HG03378 (cell line): ENCODE measurements at regions not wholly inside any gene's neighbourhood (a gene's known extent, or its start where the extent isn't known, plus 50 kb on each side); places are given as distances from the start of the nearest gene placed in this dataset.
"Not testable (repeated sequence)": the region's sequence is repeated elsewhere in the genome, so short reads cannot be mapped to it uniquely, and the experiment has no call there.

Experiments used
- ATAC-seq: cut with Tn5 transposase; IDR thresholded peaks from one replicate; pipeline ENCODE4 v1.9.1; 2021; ENCODE audit warnings: mild to moderate bottlenecking, moderate library complexity; ENCODE audit not compliant: unreplicated experiment

DNA sequence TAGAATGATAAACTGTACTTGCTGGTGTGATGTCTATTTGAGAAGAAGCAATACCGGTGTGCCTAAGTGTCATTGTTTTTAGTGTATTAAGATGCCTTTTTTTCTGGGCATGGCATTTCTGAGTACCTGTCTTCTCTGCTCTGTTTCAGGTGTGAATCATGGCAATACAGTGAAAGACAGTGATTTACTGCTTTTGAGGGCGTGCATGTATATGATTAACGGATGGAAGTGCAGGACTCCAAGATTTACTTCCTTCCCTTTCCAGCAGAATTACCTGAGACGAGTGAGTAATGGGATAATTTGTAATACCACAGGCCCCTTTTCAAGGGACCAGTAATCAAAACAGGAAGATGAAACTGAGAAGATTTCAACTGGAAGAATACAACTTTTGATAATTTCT, 315.8 kb downstream of the SOX4 start:
- no peak for ATAC-seq

DNA sequence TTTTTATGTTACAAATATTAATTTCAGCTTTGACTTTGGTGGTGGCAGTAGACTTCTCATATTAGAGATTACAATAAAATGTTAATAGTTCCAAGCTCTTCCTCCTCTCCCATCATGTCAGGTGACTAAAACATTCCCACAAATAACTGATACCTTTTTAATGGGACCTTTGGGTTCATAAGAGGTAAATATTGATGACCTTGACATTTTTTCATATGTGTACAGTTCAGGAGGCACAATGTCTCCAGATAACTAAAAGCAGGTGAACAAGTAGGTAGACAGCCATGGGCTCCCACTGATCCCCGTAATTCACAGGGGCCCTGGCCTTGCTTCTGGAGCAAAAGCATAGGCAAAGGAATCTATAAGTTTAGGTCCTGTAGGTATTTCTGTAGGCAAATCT, 317.7 kb downstream of the SOX4 start:
- no peak for ATAC-seq

DNA sequence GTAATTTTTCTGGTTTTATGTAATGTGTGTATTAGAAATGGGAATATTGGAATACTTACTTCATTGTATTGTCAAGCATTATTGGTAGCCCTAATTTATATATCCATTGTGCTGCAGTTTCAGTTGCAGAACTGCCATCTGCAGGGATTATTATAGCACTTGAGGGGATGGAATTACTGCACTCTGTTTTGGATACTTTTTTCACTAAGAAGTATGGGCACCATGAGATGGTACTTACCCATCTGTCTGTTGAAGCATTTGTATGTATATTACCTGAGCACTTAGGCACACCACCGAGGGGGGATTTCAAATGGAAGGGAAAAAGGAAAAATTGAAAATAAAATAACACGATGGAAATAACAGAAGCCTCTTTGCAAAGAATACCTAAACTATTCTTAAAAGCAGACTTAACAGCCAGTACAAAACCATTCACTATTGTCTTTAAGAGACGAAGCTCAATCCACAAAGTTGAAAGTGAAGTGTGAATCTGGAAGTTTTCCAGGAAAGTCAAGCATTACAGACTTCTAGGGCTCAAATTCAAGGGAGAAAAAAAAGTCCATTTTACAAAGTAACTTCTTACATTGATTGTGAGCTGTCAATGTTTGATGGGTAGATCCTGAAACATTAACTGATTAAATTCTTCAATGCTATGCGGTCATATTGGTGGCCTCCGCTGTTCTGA, 318.7 kb downstream of the SOX4 start:
- no peak for ATAC-seq

DNA sequence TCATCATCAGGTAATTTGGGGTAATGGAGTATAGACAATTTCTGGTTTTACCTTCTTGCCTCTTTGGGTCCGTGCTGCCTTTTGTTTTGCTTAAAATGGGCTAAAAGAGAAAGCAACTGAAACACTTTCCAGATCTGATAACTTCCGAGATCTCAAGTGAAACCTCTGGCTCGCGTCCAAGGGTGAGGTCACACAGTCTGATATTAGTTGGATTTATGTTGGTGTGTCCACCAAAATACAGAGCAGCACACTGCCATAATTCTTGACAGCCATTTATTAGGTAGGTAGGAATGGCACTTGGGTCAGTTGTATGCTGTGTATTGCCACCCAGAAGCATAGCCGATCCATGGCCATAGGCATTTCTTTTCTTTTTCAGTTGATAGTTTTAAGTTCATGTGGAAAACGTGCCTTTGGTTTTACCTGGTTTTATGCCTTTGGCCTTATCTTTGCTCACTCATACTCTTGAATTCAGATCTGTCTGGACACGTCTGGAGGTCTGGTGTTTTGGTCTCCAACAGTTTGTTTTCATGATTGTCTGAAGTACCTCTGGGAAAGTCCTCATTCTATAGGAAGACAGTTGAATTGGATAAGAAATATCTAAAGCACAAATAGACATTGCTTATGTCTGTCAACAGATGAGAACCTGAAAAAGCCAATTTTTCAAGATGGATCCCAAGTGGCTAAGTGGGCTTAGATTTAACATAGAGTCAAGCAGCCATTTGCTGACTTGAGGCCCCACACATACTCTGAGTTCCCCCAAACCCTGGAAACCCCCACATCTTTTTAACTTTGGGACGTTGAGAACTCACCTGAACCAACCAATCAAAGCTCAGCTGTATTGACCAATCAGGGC, 320.8 kb downstream of the SOX4 start:
- ATAC-seq: no peak

DNA sequence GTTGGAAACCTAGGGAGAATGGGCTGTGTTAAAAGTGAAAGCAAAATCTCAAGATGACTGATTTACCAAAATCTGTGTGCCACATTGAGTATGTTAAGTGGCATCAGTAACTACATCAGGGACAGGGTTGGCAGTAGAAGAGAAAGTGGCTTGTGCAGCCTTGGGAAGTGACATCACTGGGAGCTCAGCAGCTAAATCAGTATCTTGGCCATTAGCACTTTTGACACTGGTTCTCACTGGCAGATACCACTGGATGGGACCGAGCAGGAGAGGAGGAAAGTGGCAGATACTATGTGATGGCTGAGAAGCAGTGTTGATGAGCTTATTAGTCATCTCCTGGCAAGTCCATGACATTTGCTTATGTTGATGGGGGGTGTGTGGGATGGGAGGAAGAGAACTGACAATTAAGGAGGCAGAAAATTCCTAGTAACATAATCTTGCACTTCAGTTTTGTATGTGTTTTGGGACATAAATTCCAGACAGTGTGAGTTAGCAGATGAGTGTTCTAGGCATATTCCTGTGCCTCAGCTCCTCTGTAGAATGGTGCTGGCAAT, 322.2 kb downstream of the SOX4 start:
- ATAC-seq: no peak

DNA sequence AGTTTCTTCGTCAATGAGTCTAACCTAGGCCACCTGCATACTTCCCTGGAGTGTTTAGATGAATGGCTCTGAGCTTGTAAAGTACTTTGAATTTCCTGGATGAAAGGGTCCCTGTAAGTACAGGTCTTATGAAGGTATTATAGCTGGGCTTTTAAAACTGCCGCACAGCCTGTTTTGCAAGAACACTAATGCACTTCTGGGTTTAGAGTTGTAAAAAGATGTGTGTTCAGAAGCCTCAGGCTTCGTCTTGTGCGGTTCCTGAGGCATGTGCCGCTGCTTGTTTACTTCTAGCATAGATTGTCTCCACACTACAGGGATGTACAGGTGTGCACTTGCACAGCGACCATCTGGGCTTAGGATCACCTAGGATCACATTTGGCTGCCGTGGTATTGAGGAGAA, 324.5 kb downstream of the SOX4 start:
- no peak for ATAC-seq

DNA sequence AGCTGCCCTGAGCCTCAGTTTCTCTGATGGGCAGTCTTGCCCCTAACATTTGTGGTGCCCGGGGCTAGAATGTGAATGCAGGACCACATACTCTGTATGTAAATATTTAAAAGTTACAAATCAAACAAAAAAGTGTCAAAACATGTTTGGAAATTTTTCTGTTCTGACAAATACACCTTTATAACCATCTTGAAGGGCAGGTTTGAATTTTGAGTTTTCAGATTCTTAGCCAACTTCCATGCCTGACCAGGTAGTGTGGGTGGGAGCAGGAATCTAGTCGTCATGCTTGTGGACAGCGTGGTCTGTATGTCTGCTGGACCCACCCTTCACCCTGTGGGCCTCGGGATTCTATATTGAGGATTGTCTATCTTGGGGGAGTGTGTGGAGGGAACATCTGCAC, 325.1 kb downstream of the SOX4 start:
- no peak for ATAC-seq

DNA sequence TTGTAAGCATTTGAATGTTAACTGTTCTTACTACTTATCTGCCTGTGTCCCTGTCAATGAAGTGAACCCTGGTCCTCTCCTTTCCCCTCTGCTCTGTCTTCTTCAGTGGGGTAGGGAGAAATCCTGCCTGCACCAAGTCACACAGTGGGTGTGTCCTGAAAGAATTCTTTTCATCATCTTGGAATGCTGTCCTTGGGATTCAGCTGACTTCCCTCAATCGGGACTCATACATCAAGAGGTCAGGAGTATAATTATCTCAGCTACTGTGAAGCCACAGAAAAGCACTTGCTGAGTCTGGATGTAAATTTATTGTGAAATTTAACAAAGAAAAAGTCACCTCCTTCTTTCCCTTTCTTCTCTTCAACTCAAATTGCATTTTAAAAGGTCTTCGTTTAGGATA, 328.5 kb downstream of the SOX4 start:
- no peak for ATAC-seq

DNA sequence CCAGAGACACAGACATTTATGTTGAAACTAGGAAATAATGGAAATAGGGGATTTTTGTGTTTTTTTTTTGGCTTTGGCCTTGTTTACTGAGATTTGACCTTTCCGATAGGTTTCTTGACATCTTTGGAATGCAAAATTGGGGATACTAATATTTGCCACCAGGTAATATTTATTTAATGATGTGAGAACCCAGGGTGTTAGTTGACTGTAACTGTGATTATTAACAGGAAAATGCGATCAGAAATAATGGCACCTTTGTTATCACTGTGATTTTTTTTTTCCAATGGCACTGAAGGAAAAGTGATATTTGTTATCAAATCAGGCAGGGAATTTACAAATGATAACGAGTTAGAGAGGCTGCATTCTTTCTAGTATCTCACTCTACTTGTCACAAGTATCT, 330.5 kb downstream of the SOX4 start:
- ATAC-seq: no peak

DNA sequence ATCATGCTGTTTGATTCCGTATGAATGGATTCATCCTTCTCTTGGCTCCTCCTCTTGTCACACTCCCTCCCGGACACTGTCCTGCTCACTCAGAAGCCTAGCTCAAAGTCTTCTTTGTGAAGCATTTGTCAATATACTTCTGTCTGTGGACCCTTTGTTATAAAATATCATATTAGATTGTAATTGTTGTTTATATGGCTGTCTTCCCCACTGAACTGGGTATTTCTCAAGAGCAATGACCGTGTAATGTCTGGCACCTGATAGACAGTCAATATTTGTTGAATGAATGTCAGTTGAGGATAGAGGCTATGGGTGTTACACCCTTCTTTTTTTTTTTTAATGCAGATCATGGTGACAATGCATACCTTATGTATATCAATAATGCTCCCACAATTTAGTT, 335.3 kb downstream of the SOX4 start:
- no peak for ATAC-seq

DNA sequence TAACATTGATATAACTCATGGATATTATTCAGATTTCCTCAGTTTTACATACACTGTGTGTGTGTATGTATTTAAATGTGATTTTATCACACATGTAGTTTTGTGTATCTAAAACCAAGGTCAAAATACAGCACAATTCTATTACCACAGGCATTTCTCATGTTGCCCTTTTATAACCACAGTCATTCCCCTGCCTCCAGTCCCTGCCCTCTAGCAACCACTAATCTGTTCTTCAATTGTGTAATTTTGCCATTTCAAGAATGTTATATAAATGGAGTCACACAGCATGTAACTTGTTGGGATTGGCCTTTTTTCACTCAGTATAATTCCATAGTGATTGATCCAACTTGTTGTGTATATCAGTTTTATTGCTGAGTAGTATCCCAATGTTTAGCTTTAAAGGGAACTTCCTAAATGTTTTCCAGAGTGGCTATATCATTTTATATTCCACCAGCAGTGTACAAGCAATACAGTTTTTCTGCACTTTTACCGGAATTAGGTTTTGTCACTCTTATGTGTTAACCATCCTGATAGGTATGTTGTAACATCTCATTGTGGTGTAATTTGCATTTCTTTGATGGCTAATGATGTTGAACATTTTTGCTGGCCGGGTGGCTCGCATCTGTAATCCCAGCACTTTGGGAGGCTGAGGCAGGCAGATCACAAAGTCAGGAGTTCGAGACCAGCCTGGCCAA, 338.2 kb downstream of the SOX4 start:
- ATAC-seq: no peak

DNA sequence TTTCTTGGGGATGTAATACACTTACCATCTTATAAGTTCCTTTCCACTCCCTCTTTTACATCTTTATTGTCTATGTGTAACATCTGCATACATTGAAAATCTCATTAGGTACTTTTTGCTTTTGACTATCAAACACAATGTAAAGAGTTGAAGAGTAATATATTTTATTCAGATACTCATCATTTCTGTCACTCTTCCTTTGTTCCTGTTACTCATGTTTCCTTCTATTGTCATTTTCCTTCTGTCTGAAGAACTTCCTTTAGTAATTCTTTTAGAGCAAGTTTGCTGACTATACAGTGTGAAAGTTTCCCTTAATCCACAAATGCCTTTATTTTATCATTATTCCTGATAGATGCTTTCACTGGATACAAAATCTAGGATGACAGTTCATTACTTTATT, 339.8 kb downstream of the SOX4 start:
- no peak for ATAC-seq

DNA sequence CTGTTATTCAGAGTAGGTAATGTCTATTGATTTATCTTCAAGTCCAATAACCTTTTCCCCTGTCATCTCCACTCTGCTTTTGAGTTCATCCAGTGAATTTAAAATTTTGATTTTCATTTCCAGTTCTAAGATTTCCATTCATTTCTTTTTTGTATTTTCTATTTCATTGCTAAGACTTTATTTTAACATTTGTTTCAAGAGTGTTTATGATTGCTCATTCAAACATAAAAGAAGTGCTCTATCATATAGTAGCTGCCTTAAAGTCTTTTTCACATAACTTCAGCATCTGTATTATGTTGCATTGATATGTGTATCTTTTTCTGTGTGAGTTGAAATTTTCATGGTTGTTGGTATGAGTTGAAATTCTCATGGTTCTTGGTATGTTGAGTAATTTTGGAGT, 341.6 kb downstream of the SOX4 start:
- no peak for ATAC-seq

DNA sequence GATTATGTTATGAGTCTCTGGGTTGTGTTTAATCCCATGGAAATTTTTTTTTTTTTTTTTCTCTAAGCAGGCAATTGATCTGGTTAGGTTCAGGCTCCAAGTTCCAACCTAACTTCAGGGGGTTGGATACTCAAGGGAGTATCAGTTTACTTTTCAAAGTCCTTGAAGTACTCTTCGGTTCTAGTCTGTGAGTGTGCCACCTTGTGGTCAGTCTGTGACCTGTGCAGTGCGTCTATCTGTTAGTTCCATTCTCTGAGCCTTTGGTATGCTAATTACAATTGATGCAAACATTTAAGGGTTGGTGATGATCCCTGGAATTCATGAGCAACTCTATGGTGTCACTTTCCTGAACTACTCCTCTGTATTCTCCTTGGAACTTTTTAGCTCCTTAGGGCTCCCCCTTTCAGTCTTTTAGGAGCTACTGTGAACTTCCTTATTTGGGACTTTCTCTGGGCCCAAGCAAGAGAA, 342.0 kb downstream of the SOX4 start:
- ATAC-seq: no peak

DNA sequence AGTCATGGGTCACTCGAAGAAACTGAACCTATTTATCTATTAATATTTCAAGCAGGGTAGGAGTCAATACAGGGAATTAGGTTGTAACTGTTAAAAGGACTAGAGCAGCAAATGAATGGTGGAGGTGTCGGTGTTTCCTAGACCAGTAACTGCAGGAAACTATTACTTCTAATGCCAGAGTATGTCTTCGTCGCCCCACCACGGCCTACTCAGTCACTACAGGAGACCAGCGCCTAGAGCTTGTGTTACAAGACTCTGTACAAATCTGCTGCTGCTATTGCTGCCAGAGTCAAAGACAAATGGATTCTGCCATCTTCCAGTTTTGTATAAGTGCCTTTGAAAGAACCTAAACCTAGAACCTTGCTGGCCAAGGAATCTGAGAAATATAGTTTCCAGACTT, 343.9 kb downstream of the SOX4 start:
- no peak for ATAC-seq

DNA sequence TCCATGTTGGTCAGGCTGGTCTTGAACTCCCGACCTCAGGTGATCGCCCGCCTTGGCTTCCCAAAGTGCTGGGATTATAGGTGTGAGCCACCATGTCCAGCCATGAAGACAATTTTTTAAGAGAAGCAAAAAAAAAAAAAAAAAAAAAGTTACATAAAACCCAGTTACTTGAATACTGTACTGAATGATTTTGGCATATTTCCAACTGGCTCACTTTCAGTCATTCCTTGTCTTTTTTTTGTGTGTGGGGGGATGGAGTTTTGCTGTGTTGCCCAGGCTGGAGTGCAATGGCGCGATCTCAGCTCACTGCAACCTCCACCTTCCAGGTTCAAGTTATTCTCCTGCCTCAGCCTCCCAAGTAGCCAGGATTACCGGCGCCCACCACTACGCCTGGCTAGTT, 345.5 kb downstream of the SOX4 start:
- ATAC-seq: not testable (repeated sequence)

DNA sequence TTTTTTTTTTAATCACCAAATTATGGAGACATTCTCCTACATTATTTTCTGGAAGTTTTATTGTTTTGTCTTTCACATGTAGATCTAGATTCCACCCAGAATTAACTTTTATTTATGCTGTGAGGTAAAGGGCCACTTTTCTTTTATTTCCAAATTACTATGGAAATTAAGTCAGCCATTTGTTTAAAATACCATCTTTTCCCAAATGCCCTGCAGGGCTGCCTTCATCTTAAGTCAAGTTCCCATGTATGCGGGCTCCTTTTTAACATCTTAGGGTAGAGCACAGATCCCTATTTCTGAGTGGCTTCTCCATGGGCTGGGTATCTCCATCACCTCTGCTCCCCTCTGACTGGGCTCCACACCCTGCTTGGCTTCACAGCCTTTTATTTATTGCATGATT, 348.4 kb downstream of the SOX4 start:
- ATAC-seq: no peak

DNA sequence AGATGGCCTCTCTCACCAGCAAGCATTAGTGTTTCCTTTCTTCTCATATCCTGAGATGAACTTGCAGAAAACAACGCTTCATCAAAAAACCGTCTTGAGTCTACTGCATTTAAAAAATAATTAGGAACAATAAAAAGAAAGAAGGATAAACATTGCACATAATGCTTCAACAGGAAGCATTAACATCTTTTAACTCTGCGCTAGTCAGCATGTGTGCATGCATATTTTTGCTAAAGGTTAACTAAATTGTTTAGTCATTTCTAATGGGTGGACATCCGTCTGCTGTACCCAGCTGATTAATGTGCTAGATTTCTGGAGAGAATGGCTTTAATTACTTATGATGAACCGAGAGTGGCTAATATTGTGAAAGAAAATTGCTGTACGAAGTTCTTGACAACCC, 349.3 kb downstream of the SOX4 start:
- no peak for ATAC-seq

DNA sequence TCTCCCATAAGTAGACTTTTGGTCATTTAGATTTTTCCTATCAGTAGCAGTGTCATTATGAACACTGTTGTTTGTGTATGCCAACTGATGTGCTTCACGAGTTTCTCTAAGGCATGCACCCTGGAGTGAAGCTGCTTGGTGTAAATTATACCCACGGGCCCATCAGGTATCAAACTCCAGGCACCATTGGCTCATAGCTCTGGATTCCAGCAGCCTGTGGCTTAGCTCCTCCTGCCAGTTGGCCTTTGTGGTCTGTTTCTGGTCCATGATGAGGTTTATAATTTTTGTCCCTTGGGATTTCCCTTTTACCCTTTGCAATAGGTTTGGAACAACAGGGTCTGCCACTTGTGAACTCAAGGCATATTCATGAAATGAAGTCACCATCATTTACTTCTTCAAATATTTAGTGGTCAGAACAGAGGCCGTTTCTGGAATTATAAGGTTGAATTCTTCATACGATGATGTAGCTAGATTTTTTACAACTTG, 350.5 kb downstream of the PRL start:
- ATAC-seq: no peak

DNA sequence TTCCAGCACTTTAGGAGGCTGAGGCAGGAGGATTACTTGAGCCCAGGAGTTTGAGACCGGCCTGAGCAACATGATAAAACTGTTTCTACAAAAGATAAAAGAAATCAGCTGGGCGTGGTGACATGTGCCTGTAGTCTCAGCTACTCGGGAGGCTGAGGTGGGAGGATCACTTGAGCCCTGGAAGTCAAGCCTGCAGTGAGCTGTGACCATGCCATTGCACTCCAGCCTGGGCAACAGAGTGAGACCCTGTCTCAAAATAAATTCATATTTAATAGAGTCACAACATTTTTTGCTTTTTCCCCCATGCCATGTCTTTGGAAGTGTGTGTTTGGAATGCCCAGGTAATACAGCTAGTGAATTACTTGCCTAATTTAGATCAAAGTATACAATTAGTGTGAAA, 349.6 kb downstream of the PRL start:
- ATAC-seq: not testable (repeated sequence)

DNA sequence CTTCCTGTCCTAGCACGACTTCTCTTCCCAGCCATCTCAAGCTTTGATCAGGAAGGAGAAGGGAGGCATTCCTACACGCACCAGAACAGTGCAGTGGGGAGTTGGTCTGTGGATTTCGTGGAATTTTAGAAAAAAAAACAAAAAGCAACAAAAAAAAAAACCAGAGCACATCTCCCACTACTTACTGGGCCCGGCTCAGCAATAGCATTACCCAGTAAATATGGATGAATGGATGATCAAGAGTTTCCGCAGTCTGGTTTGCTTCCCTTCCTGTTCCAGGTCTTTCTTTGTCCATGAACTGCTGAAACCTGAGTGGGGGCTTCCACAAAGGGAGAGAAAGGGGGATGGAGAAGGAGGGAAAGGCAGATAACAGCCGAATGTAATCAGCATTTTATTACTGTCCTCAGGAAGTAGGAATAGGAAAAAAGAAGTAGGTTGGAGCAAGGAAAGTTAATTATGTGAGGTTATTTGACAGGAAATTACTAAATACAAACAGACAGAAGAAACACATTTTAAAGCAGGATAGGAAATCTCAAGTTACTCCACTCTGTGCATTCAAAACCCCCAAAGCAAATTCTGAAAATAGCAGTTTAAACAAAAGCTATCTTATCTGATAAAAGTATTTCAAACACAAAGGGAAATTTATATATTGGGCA, 349.0 kb downstream of the PRL start:
- ATAC-seq: no peak
